ENCODE measurements at regions not wholly inside any gene's neighbourhood (a gene's known extent, or its start where the extent isn't known, plus 50 kb on each side); places are given as distances from the start of the nearest gene placed in this dataset.

DNA sequence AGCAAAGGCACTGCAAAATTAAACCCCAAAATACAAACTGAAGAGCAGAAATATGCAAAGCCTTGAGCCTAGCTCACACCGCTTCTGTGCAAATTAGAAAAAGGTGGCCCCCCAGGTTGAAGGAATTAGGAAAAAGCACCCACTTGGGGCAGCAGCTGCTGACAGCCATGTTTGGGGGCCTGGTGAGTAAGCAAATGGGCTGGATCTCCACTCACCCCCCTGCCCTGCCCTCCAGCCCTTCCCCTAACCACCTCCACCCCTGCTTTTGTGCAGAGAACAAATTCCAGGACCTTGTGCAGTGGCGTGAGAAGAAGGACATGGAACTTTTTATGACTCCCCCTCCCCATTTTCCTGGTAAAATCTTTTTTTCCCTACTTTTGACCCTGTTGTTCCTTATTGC lies 92.0 kb upstream of the DNAH5 start:
- TF ChIP-seq POLR2A (IDR thresholded peaks at IDR 0.05) (no peak), POLR2AphosphoS5 (IDR thresholded peaks at IDR 0.05) (no peak), EP300 (IDR thresholded peaks at IDR 0.05) (no peak)
- TF ChIP-seq, protein P1, sequence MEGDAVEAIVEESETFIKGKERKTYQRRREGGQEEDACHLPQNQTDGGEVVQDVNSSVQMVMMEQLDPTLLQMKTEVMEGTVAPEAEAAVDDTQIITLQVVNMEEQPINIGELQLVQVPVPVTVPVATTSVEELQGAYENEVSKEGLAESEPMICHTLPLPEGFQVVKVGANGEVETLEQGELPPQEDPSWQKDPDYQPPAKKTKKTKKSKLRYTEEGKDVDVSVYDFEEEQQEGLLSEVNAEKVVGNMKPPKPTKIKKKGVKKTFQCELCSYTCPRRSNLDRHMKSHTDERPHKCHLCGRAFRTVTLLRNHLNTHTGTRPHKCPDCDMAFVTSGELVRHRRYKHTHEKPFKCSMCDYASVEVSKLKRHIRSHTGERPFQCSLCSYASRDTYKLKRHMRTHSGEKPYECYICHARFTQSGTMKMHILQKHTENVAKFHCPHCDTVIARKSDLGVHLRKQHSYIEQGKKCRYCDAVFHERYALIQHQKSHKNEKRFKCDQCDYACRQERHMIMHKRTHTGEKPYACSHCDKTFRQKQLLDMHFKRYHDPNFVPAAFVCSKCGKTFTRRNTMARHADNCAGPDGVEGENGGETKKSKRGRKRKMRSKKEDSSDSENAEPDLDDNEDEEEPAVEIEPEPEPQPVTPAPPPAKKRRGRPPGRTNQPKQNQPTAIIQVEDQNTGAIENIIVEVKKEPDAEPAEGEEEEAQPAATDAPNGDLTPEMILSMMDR (IDR thresholded peaks at IDR 0.05), result no peak
